HepG2 (cell line): ENCODE measurements at regions not wholly inside any gene's neighbourhood (a gene's known extent, or its start where the extent isn't known, plus 50 kb on each side); places are given as distances from the start of the nearest gene placed in this dataset.

Experiments used
- ATAC-seq: fragments of 200-7000 bp; cut with Tn5 transposase; 3 replicates; pipeline ENCODE4 v1.9.1; 2020; ENCODE audit warnings: mild to moderate bottlenecking, moderate library complexity
- BruUV-seq: library from RNA; stranded (reverse); fragments of 400-500 nt; replicated peaks from 2 replicates; lab custom pipeline; 2021; lab: Mats Ljungman, UMichigan
- CTCF ChIA-PET: fragments of 300-600 bp; formaldehyde crosslinking; extraction: SDS; loops from one replicate; lab custom pipeline; 2021; ENCODE audit warnings: low total read pairs, inconsistent platforms, low intra/inter-chr PET ratio; lab: Yijun Ruan, JAX
- POLR2A ChIA-PET: fragments of 350-600 bp; sonication (Branson Sonifier 250); formaldehyde crosslinking; loops from one replicate; lab custom pipeline; 2020; ENCODE audit warnings: antibody characterized with exemption, inconsistent platforms; lab: Yijun Ruan, JAX
- DNase-seq: peaks from one replicate; pipeline ENCODE4 v3.0.0-alpha.2; 2015; ENCODE audit warnings: low spot score
- FAIRE-seq: peaks from 3 replicates; lab custom pipeline; 2011; peaks lifted over from hg19 to GRCh38; lab: Jason Lieb, UNC
- H2AFZ ChIP-seq: one replicate; pipeline ENCODE4 v1.6.1; 2011; ENCODE audit warnings: low read length, inconsistent platforms
- H3K27ac ChIP-seq: fragments of 300-600 bp; 3 replicates; pipeline ENCODE4 v1.8.0; 2011; ENCODE audit warnings: mixed run types, mild to moderate bottlenecking, mixed read lengths, low read length, inconsistent platforms; ENCODE audit not compliant: insufficient read depth; ENCODE audit errors: extremely low read length
- H3K27me3 ChIP-seq, 2 experiments: fragments of 200-600 bp in 1 of 2; 2 replicates in 1 of 2; 3 replicates in 1 of 2; pipeline versions ENCODE4 v1.6.0 to v1.8.0; 2011; ENCODE audit warnings: low read length in 2 of 2, mild to moderate bottlenecking in 2 of 2, moderate library complexity in 2 of 2, inconsistent platforms in 1 of 2; ENCODE audit not compliant: insufficient read depth in 2 of 2, control insufficient read depth in 1 of 2
- H3K36me3 ChIP-seq, 2 experiments: fragments of 200-600 bp in 1 of 2; replicated peaks in 1 of 2; 2 replicates in 1 of 2; 3 replicates in 1 of 2; pipeline versions ENCODE4 v1.5.1 to v1.8.0; 2011; ENCODE audit warnings: low read length in 2 of 2, inconsistent platforms in 1 of 2; ENCODE audit not compliant: insufficient read depth in 2 of 2, control insufficient read depth in 1 of 2
- H3K4me1 ChIP-seq: 2 replicates; pipeline ENCODE4 v1.5.1; 2012; ENCODE audit warnings: low read length, inconsistent platforms; ENCODE audit not compliant: insufficient read depth
- H3K4me2 ChIP-seq: 2 replicates; pipeline ENCODE4 v1.6.0; 2011; ENCODE audit warnings: low read depth, low read length, inconsistent platforms
- H3K4me3 ChIP-seq, 3 experiments: fragments of 200-600 bp in 1 of 3; sonication (generic), shearing (Covaris generic) in 1 of 3; replicated peaks in 1 of 3; 2 replicates each; pipeline ENCODE4 v1.5.1; 2011 to 2016; ENCODE audit warnings: low read length in 3 of 3, inconsistent platforms in 2 of 3, low read depth in 2 of 3, mild to moderate bottlenecking in 2 of 3, control low read depth in 1 of 3, mixed read lengths in 1 of 3; ENCODE audit not compliant: insufficient read depth in 1 of 3
- H3K79me2 ChIP-seq: one replicate; pipeline ENCODE4 v1.6.1; 2011; ENCODE audit warnings: low read length, inconsistent platforms; ENCODE audit not compliant: insufficient read depth
- H3K9ac ChIP-seq: 2 replicates; pipeline ENCODE4 v1.6.0; 2011; ENCODE audit warnings: mild to moderate bottlenecking, low read depth, low read length, inconsistent platforms; ENCODE audit not compliant: insufficient read depth
- H3K9me3 ChIP-seq: 2 replicates; pipeline ENCODE4 v1.5.1; 2012; ENCODE audit warnings: mild to moderate bottlenecking, low read length
- H4K20me1 ChIP-seq: 2 replicates; pipeline ENCODE4 v1.6.0; 2011; ENCODE audit warnings: inconsistent platforms, mild to moderate bottlenecking, low read length, moderate library complexity; ENCODE audit not compliant: insufficient read depth
- CBFB ChIP-seq: sonication (generic); formaldehyde crosslinking; IDR thresholded peaks from 2 replicates; pipeline ENCODE4 v1.4.0; 2020; ENCODE audit warnings: missing genetic modification reagents
- ONECUT2 ChIP-seq: sonication (generic); formaldehyde crosslinking; IDR thresholded peaks from 2 replicates; pipeline ENCODE4 v1.4.0; 2020; ENCODE audit warnings: missing genetic modification reagents
- TGIF2 ChIP-seq: IDR thresholded peaks from 2 replicates; pipeline ENCODE4 v1.6.1; 2016; ENCODE audit warnings: control low read depth, missing compliant biosample characterization
- ZMAT3 ChIP-seq: sonication (generic); formaldehyde crosslinking; conservative IDR thresholded peaks from 2 replicates; pipeline ENCODE4 v1.7.0; 2021; ENCODE audit warnings: missing genetic modification reagents
- ZNF136 ChIP-seq: sonication (generic); formaldehyde crosslinking; IDR thresholded peaks from 2 replicates; pipeline ENCODE4 v1.8.1; 2022; ENCODE audit warnings: low read depth, mild to moderate bottlenecking, moderate library complexity, missing genetic modification reagents
- ZNF274 ChIP-seq: sonication (generic); formaldehyde crosslinking; IDR thresholded peaks from 2 replicates; pipeline ENCODE4 v1.5.1; 2020; ENCODE audit warnings: mild to moderate bottlenecking, missing genetic modification reagents
- ZNF382 ChIP-seq: sonication (generic); formaldehyde crosslinking; IDR thresholded peaks from 2 replicates; pipeline ENCODE4 v1.5.0; 2020; ENCODE audit warnings: missing genetic modification reagents, mild to moderate bottlenecking, borderline replicate concordance
- ZNF550 ChIP-seq: sonication (generic); formaldehyde crosslinking; IDR thresholded peaks from 2 replicates; pipeline ENCODE4 v1.4.0; 2020; ENCODE audit warnings: mild to moderate bottlenecking, missing genetic modification reagents, borderline replicate concordance
- WGBS: methylation state at CpG from one replicate; pipeline ENCODE4 v1.1.6; 2017; ENCODE audit warnings: low lambda C conversion rate; 5-methylcytosine and 5-hydroxymethylcytosine counted together
- in situ Hi-C: cut with HindIII; loops from 2 replicates; pipeline ENCODE4 v1.10.0; 2017; ENCODE audit warnings: low pct_unique_long_range_greater_than_20kb; ENCODE audit not compliant: extremely low pct_ligation_motif_present
- intact Hi-C: fragments of 100-400 bp; cut with micrococcal nuclease; formaldehyde crosslinking; loops from one replicate; pipeline ENCODE4 v1.10.0; 2022; ENCODE audit not compliant: unreplicated experiment
- TF ChIP-seq, protein P1 (sequence below): sonication (generic); formaldehyde crosslinking; IDR thresholded peaks from 2 replicates; pipeline ENCODE4 v1.9.0; 2021; ENCODE audit warnings: missing genetic modification reagents, mild to moderate bottlenecking, borderline replicate concordance
- TF ChIP-seq, protein P2 (sequence below): sonication (generic); formaldehyde crosslinking; IDR thresholded peaks from 2 replicates; pipeline ENCODE4 v1.4.0; 2020; ENCODE audit warnings: missing genetic modification reagents
- TF ChIP-seq, protein P3 (sequence below): sonication (generic); formaldehyde crosslinking; IDR thresholded peaks from 2 replicates; pipeline ENCODE4 v1.5.0; 2020; ENCODE audit warnings: mild to moderate bottlenecking, missing genetic modification reagents

DNA sequence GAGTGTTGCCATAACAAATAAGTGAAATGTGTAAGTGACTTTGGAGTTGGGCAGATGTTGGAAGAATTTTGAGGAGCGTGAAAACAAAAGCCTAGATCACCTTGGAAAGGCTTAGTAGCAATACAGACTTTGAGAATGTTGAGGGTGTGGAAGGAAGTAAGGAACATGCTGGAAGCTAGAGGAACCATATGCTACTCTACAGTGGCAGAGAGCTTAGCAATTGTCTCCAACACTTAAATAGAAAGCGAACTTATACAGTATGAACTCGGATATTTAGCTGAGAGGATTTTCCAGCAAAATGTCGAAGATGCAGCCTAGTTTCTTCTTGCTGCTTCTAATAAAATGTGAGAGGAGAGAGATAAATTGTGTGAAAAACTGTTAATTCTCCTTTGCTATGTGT is 271.2 kb downstream of the ADRA2A start:
- no peak overlapping the region for H3K4me3 ChIP-seq
- no peaks in the 10 kb centered on the region for H3K4me1 ChIP-seq
- FAIRE-seq = no peak
- H3K79me2 ChIP-seq = no peaks in the 10 kb centered on the region
- no peak for ATAC-seq
- H3K9me3 ChIP-seq = no peaks in the 10 kb centered on the region
- no peak overlapping the region for H2AFZ ChIP-seq
- TF ChIP-seq ONECUT2 (CRISPR knock-in tag) (no peak), ZNF136 (no peak), ZNF550 (CRISPR knock-in tag) (no peak), ZMAT3 (CRISPR knock-in tag) (no peak)
- TF ChIP-seq, protein P1, sequence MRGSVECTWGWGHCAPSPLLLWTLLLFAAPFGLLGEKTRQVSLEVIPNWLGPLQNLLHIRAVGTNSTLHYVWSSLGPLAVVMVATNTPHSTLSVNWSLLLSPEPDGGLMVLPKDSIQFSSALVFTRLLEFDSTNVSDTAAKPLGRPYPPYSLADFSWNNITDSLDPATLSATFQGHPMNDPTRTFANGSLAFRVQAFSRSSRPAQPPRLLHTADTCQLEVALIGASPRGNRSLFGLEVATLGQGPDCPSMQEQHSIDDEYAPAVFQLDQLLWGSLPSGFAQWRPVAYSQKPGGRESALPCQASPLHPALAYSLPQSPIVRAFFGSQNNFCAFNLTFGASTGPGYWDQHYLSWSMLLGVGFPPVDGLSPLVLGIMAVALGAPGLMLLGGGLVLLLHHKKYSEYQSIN (CRISPR knock-in tag) = no peak
- TF ChIP-seq, protein P2, sequence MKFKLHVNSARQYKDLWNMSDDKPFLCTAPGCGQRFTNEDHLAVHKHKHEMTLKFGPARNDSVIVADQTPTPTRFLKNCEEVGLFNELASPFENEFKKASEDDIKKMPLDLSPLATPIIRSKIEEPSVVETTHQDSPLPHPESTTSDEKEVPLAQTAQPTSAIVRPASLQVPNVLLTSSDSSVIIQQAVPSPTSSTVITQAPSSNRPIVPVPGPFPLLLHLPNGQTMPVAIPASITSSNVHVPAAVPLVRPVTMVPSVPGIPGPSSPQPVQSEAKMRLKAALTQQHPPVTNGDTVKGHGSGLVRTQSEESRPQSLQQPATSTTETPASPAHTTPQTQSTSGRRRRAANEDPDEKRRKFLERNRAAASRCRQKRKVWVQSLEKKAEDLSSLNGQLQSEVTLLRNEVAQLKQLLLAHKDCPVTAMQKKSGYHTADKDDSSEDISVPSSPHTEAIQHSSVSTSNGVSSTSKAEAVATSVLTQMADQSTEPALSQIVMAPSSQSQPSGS (CRISPR knock-in tag) = no peak
- no peaks in the 10 kb centered on the region for H4K20me1 ChIP-seq
- no peak overlapping the region for H3K9ac ChIP-seq
- no TSS peak for BruUV-seq
- WGBS = 3% methylated on average over 4 of the region's 4 CpGs
- no peaks in the 10 kb centered on the region for H3K36me3 ChIP-seq
- intact Hi-C loops (no loop called here), in situ Hi-C loops (no loop called here)
- no peaks in the 10 kb centered on the region for H3K27me3 ChIP-seq
- DNase-seq = no peak
- ChIA-PET POLR2A (no interaction called here), CTCF (no interaction called here)
- no peak overlapping the region for H3K27ac ChIP-seq
- H3K4me2 ChIP-seq = no peak overlapping the region

DNA sequence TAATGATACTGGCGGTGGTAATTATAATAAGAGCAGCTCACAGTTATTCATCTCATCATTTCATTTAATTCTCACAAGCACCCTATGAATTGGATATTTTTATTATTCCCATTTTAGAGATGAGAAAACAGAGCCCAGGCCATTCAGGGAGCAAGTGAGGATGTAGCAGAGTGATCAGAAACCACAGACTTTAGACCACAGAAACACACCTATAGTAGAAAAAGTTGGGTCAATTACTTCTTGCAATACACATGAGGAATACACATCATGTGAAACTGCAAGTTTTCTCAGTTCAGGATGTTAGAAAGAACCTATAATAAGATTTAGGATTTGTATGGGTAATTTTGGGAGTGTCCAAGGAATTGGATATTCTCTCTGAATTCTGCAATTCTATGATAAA is 278.0 kb downstream of the ADRA2A start:
- ChIA-PET CTCF (no interaction called here), POLR2A (no interaction called here)
- H3K4me3 ChIP-seq = no peak overlapping the region
- H3K36me3 ChIP-seq = no peaks in the 10 kb centered on the region
- in situ Hi-C loops (loop anchor here (25.0 kb wide), 1 partner anchor 618 kb away; no protein-coding TSS in a partner anchor), intact Hi-C loops (no loop called here)
- FAIRE-seq (no peak), DNase-seq (no peak), ATAC-seq (no peak)
- TF ChIP-seq CBFB (CRISPR knock-in tag) (no peak), ZNF382 (CRISPR knock-in tag) (no peak), TGIF2 (no peak), ZNF274 (CRISPR knock-in tag) (no peak)
- TF ChIP-seq, protein P3, sequence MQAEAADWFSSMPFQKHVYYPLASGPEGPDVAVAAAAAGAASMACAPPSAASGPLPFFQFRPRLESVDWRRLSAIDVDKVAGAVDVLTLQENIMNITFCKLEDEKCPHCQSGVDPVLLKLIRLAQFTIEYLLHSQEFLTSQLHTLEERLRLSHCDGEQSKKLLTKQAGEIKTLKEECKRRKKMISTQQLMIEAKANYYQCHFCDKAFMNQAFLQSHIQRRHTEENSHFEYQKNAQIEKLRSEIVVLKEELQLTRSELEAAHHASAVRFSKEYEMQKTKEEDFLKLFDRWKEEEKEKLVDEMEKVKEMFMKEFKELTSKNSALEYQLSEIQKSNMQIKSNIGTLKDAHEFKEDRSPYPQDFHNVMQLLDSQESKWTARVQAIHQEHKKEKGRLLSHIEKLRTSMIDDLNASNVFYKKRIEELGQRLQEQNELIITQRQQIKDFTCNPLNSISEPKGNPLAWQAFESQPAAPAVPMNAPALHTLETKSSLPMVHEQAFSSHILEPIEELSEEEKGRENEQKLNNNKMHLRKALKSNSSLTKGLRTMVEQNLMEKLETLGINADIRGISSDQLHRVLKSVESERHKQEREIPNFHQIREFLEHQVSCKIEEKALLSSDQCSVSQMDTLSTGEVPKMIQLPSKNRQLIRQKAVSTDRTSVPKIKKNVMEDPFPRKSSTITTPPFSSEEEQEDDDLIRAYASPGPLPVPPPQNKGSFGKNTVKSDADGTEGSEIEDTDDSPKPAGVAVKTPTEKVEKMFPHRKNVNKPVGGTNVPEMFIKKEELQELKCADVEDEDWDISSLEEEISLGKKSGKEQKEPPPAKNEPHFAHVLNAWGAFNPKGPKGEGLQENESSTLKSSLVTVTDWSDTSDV (CRISPR knock-in tag) = no peak
- H3K9ac ChIP-seq = no peak overlapping the region
- H3K27me3 ChIP-seq = no peaks in the 10 kb centered on the region
- no peak overlapping the region for H3K4me2 ChIP-seq
- H4K20me1 ChIP-seq = no peaks in the 10 kb centered on the region
- H3K79me2 ChIP-seq = no peaks in the 10 kb centered on the region
- no TSS peak for BruUV-seq
- no peak overlapping the region for H2AFZ ChIP-seq
- no peaks in the 10 kb centered on the region for H3K9me3 ChIP-seq
- WGBS = 6% methylated on average over 1 of the region's 1 CpG
- no peaks in the 10 kb centered on the region for H3K4me1 ChIP-seq
- H3K27ac ChIP-seq = no peak overlapping the region
